Neural progenitor cell (in vitro differentiated cells): ENCODE measurements at regions not wholly inside any gene's neighbourhood (a gene's known extent, or its start where the extent isn't known, plus 50 kb on each side); places are given as distances from the start of the nearest gene placed in this dataset.

Experiments
- EZH2 ChIP-seq: fragments of 200-600 bp; sonication (generic); IDR thresholded peaks from 2 replicates; pipeline ENCODE4 v1.6.1; 2017; ENCODE audit warnings: antibody characterized with exemption, mild to moderate bottlenecking, moderate library complexity
- EZH2phosphoT487 ChIP-seq: fragments of 200-600 bp; sonication (generic); IDR thresholded peaks from 2 replicates; pipeline ENCODE4 v1.6.1; 2017; ENCODE audit warnings: antibody characterized with exemption
- TF ChIP-seq, protein P1 (sequence below): fragments of 200-600 bp; sonication (generic); IDR thresholded peaks from 2 replicates; pipeline ENCODE4 v1.5.1; 2017; ENCODE audit warnings: antibody characterized with exemption, mild to moderate bottlenecking

DNA sequence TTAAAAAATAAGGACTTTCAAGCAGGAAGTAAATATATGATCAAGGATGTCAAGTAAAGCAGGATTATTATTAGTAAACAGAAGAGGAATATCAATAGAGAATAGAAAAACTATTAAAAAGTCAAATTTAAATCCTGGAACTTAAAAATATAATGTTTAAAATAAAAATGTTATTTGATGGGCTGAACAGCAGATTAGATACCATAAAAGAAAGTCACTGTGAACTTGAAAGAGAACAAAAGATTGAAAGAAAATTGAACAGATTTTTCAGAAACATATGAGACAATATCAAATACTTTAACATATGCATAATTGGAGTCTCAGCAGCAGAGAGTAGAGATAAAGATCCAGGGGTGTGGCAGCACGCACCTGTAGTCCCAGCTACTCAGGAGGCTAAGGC, 1213.7 kb upstream of the AUTS2 start:
- TF ChIP-seq, protein P1, sequence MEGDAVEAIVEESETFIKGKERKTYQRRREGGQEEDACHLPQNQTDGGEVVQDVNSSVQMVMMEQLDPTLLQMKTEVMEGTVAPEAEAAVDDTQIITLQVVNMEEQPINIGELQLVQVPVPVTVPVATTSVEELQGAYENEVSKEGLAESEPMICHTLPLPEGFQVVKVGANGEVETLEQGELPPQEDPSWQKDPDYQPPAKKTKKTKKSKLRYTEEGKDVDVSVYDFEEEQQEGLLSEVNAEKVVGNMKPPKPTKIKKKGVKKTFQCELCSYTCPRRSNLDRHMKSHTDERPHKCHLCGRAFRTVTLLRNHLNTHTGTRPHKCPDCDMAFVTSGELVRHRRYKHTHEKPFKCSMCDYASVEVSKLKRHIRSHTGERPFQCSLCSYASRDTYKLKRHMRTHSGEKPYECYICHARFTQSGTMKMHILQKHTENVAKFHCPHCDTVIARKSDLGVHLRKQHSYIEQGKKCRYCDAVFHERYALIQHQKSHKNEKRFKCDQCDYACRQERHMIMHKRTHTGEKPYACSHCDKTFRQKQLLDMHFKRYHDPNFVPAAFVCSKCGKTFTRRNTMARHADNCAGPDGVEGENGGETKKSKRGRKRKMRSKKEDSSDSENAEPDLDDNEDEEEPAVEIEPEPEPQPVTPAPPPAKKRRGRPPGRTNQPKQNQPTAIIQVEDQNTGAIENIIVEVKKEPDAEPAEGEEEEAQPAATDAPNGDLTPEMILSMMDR = no peak
- TF ChIP-seq EZH2 (no peak), EZH2phosphoT487 (no peak)
